Glomerular visceral epithelial cell (primary cell): ENCODE measurements at regions not wholly inside any gene's neighbourhood (a gene's known extent, or its start where the extent isn't known, plus 50 kb on each side); places are given as distances from the start of the nearest gene placed in this dataset.

Source experiments
- DNase-seq: peaks from one replicate; pipeline ENCODE4 v3.0.0-alpha.2; 2016; ENCODE audit errors: extremely low spot score

DNA sequence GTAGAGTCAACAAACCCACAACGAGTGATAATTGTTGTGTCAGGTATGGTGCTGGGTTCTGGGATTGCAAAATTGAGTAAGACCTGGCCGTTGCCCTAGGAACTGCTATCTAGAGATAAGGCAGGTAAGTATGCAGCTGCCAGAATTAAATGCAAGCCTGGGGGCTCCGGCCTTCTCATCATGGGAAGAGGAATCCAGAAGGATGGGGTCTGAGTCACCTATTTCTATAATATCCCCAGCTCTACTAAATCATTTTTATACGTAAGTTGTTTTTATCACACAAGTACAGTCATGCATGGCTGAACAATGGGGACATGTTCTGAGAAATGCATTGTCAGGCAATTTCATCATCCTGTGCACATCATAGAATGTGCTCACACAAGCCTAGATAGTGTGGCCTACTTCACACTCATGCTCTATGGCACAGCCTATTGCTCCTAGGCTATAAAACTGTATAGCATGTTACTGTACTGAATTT is 203.0 kb downstream of the KLF5 start:
- DNase-seq, result peak; percentile 14

DNA sequence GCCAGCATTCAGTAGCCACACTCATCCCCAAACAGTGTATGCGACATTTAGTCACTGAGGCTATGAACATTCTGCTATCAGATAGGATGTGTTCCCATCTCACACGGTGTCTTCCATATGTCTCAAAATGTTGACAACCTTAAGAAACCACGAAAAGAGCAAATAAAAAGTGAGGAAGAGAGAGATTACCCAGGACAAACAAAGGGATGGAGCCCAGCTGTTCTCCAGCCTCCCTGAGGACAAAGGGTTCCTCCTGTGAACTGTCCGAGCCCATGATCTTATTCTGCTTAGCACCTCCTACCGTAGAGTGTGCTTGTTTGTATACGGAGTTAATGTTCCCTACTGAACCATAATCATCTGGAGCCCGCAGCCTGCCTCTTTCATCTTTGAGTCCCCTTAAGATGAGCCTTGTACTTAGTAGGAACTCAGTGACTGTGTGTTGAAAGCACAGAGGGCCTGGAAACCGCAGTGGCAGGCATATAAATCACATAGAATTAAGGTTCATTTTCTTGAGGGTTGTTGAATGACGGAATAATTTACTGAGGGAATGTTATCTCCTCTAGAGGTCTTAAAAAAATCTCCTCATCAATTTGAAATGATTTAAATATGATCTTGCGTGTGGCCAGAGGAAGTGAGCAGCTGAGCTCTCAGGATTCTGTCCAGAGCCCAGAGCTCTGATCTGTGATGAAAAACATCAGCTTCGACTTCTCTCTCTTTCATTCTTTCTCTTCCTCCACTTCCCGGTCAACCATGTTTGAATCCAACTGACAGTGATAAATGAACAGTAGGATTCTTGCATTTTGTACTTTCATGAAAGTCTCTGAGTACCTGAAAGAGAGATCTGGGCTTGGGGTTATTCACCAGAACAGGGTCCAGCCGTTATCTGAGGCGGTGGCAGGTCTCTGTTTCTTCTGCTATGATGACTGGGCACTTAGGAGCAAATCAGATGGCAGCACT is 200.5 kb downstream of the KLF5 start:
- no peak for DNase-seq

DNA sequence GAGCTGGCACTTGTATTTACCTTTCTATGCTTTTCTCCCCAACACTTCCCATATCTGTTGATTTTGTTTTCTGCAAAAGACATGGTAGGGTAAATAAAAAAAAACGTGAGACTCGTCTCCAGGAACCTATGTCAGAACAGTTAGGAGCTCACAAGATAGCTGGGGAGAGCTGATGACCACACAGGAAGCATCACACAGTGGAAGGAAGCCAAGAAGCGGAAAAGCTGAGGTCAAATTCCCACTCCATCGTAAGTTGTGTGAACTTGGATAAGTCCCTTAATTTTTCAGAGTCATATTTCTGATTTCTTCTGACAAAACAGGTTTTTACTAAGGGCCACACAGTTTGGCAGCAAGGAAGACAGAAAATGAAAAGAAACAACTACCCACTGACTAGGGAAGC is 199.6 kb downstream of the KLF5 start:
- no peak for DNase-seq

DNA sequence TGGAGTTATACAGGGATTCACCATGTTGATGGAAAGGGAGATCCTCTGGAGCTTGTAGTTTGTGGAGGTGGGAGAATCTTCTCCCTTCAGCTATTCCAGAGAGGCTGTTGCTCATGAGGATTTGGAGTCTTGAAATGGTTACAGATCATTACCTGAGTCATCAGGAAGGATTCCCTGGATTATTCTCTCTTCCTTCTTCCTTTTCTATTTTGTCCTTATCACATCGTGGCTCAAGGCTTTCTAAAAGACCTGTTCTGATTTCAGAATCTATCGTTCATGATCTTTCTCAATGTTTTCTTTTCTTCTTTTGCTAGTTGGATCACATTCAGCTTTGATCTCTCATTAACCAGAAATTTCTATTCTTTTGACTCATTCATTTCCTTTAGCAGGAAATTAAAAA is 196.0 kb downstream of the KLF5 start:
- no peak for DNase-seq

DNA sequence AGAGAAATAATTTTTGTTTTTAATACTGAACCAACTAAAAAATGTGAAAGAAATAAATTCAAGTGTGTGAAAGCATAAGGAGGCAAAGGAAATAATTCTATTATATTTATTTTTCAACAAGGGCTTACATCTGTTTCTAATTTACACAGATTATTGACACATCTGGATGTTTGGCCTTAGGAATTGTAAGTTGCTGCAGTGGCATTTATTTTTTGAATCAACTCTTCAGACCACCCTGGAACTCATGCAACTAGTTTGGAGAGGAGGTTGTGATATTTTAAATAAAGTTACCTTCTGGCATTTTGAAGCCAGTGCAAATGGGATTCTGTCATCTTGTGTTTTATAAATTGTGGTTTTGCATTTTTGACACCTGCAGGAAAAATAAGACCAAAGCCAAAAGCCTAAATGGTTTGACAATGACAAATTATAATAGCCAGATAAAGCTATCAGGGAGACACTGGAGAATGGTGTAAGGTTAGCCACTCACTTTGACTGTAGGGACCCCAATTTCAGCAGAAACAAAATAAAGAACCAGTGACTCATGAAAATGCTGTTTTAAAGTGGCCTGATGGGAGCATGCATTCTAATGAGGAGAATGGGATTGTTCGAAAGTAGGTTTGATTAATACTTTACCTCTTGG is 192.9 kb downstream of the KLF5 start:
- DNase-seq, result no peak

DNA sequence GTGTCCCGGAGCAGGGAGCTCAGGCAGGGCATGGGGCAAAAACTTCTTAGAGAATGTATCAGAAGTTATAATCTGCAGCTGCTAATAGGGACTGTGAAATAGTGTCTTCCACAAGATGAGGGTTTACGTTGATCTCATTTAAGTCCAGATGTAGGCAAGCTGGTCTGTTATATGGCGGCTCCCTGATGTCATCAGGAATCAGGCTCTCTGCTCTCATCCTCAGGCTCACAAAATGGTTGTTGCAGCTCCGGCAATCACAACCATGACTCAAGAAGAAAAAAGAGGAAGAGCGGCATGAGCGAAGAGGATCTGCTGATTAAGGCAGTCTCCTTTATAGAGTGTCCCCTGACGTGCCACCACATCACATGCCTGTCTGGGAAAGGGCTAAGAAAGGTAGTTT is 191.3 kb downstream of the KLF5 start:
- DNase-seq, result no peak

DNA sequence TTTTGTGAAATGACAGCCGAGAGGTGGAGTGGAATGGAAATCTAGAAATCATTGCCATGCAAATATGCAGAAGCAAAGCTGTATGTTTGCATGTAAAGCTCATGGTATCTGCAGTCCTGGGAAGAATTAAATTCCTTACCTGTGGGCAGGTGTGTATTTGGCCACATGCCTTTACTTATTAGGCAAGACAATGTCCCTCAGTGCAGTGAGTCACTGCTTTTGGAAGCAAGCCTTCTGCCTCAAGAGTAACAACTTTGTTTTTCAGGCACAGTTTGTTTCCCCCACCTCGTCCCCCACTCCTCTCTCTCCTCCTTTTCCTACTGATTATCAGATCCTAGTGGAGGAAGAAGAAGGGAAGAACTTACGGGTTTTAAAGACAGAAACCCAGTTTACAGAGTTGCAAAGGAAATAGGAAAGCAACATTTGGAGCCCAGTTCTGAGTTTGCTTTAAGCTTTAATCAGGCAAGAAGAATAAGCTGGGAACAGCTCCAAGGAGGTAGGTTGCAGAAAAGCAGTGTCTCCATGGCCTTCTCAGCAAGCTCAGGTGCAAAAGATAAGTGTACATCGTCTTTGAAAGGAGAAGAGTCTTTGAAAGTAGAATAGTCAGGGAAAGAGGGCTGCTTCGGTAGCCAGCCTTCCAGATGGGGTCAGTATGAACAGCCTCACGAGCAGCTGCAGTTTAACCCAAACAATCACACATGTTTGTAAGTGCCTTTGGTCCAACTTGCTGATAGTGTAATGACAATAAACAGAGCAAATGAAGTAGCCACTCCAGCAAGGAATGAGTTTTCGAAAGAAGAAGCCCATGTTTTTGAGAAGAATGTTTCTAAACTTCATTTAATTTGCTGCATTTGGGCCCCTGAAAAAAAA is 190.1 kb downstream of the KLF5 start:
- no peak for DNase-seq

DNA sequence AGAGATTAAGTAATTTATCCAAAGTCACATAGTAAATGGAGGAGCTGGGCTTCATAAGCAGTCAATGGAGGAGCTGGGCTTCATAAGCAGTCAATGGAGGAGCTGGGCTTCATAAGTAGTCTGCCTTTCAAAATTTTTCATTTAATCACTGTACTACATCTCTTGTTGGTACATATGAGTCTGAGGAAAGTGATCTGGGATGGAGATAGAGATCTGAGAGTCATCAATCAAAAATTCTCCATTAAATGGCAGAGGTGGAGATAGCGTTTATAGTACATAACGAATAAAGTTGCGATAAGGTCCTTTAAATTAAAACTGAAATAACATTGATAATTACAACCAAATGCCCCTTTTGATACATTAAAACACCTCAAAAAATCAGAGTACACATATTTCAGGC is 189.3 kb downstream of the KLF5 start:
- DNase-seq, result no peak

DNA sequence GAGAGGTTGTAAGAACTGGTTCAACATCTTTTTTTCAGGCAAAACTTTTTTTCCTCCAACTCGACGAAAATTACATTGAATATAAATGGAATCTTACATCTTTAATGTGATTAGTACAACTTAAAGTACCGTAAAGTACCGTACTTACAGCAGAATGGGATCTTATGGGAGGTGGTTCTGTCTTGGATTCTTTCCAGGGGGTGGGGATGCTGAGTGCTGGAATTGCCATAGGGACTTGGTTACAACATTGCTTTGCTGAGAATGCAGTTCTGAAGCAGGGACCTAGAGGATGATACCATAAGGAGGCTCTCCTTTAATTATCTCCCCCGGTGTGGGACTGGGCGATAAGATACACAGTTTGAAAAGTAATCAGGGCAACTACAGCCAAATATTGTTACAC is 186.4 kb downstream of the KLF5 start:
- no peak for DNase-seq

DNA sequence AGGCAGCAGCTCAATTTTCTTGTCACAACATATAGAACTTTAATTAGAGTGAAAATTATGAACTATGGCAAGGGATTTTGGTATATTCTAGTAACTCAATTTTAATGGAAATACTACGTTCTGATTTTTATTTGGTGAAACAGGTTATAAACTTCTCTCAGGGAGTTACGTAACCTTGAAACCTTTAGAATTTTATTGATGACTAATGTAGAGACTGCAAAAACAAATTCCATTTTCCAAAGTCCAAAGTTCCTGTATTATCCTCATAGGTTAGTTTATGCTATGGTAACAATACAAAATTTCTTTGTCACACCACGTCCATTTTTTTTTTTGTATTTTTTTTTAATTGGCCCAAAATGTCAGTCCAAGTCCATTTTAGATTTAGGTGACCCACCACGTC is 185.7 kb downstream of the KLF5 start:
- no peak for DNase-seq

DNA sequence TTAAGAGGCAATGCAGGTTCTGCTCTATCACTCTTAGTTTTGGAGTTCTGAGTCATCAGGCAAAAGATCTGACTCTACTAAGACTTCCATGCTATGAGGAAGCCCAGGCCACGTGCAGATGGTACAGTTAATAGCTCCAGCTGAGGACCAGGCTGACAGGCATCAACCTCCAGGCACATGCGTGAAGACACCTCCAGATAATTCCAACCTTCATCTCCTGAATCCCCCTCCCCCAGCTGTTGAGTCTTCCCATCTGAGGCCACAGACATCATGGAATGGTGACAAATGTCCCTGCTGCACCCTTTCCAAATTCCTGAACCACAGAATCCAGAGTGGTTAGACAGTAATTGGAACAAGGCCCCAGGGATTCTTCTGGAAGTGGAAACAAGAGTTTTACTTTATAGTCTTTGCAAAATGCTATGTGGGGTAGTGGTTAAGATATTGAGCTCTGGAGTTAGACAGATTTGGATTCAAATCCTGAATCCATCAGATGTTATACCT is 183.8 kb downstream of the KLF5 start:
- DNase-seq, result no peak

DNA sequence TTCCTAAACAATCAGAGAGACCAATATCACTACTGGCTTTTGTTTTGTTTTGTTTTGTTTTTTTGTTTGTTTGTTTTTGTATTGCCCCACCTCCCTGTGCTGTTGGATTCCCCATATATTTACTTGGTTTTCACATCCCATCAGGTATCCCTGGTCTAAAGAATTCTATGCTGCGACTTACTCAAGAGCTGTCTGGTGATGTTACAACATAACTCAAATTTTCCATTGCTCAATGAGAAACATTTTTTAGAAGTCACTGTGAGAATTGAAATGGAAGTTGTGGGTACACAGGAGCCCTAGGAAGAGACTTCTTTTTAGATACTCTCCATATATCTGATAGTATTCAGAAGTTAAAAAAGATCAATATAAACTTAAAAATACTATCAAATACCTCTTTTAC is 181.4 kb downstream of the KLF5 start:
- DNase-seq, result no peak

DNA sequence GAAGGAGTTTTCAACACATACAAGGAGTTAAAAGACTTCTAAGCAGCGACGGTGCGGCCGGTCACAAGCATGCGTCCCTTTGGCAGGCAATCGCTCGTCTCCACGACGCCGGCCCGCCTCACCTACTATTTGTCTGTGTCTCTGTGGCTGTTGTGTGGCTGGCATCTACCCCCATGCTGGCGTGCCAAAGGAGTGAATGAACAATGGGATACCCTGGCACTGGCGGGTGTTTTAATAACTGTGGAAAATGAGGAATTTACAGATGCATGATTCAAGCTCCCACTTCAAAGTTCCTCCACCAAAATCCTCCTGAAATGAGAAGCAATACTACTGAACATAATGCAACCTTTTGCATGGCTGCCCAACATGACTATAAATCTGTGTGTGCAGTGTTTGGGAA is 176.6 kb downstream of the KLF5 start:
- DNase-seq, result no peak

DNA sequence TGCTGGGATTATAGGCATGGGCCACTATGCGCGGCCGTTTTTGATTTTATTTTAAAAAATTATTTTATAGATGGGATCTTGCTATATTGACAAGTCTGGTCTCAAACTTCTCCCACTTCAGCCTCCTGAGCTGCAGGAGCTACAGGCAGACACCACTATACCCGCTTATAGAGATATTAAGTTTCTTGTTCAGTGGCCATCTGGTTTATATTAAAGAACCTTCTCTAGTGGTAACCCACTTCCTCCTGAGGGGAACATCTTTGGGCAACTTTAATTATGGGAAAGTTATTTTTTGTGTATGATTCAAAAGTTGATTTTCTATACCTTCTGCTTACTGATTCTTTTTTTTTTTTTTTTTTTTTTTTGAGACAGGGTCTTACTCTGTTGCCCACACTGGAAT is 172.7 kb downstream of the KLF5 start:
- no peak for DNase-seq

DNA sequence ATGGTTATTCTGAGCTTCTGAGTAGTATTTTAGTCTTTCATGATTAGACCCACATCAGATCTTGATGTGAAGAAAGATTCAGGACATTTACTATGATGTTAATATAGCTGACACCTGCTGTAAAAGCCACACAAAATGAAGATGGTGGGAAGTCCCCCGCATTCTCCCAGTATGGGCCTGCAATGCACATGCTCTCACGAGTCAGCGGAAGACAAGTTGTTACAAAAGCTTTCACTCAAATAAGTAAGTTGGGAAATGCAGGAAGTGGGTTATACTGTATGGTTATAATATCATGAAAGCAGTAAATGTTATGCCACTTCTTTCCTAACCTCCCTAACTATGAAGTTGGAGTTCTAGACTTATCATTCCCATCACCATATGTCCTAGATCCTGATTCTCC is 171.9 kb downstream of the KLF5 start:
- DNase-seq, result no peak

DNA sequence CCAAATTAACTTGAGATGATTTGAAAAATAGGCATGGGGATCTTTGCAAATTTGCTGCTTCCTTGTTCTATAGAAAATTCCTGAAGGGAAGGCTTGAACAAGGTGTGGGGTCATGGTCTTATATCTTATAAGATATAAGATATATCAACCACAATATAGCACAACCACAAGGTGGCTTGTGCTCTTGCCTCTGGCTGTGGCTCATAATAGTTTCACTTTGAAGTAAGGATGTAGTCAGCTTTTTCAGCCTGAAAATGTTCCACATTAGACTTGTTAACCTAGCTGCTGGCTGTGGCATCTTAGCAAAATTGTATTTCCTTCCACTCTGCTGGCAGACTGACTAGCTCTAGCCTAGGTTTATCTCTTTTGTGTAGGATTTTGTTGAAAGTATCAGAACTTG is 169.7 kb downstream of the KLF5 start:
- DNase-seq, result peak; percentile 13

DNA sequence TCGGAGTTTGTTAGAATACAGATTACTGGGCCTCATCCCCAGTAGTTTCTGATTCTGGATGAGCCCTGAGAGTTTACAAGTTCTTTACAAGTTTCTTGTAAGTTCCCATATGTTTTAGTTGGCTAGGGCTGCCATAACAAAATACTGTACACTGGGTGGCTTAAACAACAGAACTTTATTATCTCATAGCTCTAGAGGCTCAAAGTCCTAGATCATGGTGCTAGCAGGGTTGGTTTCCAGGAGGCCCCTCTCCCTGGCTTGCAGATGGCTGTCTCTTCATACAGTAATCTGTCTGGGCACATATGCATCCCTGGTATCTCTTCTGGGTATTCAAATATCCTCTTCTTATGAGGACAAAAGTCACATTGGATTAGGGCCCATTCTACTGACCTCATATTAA is 167.2 kb downstream of the KLF5 start:
- DNase-seq, result no peak

DNA sequence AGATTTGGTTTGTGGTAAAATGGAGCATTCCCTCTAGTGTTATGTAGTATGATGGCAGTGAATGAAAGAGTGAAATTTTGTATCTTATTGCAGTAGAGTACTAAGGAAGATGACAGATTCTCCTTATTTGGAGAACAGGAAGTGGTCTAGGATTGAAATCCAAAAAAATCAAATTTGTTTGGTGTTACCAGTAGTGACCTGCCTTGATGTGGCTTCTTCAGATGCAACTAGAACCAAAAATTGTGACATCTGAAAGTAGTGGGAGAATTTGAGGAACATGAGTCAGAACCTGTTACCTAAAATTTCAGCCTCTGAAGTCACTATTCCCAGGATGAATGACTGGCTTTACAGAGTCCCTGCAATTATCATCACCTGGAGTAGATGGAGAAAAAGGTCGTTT is 165.9 kb downstream of the KLF5 start:
- no peak for DNase-seq

DNA sequence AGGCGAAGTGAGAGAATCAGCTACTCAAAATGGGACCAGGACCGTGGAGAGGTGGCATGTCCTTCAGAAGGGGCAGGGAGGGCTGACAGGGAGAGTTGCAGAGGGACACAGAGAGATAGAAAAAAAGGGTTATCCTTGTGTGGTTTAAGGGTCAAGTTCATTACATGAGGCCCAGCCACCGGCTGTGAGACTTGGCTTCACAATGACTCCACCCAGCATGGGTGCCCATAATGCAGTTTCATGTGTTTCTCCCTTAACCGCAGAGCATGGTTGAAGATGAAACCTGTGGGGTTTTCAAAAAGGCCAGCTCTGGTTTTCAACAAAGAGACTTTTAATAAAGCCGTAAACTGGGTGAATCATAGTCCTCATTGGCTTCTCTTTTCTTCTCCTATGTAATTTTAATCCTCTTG is 164.6 kb downstream of the KLF5 start:
- no peak for DNase-seq

DNA sequence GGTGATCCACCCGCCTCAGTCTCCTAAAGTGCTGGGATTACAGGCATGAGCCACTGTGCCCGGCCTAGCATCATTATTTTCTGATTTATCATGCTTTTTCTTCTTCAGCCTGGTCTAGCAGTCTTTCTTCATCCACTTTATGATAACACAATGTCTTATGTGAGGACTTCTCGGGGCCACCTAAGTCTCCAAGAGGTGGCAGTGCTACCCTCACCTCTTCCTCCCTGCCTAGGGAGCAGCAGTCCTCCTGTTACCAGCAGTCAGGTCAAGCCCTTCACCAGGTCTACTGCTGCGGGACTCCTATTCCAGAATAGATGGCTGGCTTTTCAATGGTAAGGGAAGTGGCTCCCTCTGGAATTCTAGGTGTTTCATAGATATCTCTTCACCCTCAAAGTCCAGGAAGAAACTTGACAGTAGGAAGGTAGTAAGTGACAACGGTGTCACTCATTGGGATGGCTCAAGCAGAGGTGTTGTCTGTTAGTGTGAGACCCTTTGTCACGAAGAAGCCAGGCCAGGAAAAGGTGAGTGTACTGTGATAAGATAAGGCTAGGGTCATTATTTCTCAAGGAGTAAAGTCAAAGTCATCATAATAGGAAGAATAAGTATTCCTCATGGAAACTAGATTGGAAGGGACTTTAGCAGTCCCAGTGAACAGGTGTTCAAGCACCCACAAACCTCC is 164.0 kb downstream of the KLF5 start:
- no peak for DNase-seq

DNA sequence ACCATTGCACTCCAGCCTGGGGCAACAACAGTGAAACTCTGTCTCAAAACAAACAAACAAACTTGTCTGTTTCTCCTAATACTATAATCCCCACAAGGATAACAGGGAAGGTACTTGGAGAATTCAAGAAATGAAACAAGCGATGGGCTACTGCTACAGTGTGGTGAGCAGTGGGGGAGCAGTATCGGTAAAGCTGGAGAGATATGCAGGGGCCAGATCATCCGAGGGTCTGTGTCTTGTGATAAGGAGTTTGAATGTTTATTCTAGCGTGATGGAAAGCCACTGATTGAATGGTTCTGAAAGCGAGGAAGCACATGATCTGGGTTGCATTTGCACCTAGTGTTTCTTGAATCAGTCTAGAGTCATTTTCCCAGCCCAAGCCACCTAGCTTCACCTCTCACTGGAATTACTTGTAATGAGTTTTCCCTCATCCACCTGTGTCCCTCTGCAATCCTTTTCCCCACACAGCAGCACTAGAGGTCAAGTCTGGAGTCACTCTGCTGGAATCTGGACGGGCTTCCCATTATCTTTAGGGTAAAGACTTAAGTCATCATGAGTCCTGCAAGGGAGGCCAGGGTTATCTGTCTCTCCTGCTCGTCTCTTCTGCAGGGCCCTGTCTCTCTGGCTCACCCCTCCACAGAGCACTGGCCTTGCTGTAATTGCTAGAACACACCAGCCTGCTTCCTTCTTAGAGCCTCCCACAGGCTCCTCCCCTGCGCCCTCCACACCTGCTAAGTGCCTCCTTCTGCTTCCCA is 162.3 kb downstream of the KLF5 start:
- DNase-seq, result peak; percentile 5
